ENCODE measurements at regions not wholly inside any gene's neighbourhood (a gene's known extent, or its start where the extent isn't known, plus 50 kb on each side); places are given as distances from the start of the nearest gene placed in this dataset.

DNA sequence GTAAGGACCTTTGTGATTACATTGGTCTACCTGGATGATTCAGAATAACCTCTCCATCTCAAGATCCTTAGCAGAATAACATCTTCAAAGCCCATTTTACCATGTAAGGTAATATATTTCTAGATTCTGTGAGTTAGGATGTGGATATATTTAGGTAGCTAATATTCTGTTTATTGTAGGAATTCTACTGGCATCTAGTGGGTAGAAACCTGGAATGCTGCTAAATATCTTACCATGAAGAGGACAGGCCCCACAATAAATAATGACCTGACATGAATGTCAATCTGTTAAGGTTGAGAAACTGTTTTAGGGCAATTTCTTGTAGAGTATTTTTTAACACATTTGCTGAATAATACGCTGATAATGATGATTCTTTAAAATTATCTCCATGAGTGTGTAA, 426.8 kb downstream of the MAN2A1 start:
- POLR2A ChIA-PET = no interaction called here
- TF ChIP-seq, protein P1, sequence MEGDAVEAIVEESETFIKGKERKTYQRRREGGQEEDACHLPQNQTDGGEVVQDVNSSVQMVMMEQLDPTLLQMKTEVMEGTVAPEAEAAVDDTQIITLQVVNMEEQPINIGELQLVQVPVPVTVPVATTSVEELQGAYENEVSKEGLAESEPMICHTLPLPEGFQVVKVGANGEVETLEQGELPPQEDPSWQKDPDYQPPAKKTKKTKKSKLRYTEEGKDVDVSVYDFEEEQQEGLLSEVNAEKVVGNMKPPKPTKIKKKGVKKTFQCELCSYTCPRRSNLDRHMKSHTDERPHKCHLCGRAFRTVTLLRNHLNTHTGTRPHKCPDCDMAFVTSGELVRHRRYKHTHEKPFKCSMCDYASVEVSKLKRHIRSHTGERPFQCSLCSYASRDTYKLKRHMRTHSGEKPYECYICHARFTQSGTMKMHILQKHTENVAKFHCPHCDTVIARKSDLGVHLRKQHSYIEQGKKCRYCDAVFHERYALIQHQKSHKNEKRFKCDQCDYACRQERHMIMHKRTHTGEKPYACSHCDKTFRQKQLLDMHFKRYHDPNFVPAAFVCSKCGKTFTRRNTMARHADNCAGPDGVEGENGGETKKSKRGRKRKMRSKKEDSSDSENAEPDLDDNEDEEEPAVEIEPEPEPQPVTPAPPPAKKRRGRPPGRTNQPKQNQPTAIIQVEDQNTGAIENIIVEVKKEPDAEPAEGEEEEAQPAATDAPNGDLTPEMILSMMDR (IDR thresholded peaks at IDR 0.05; ENCODE audit: insufficient read depth, low read length, missing control alignments) = no peak
- no peak for DNase-seq (ENCODE audit: low read depth, low spot score)
- no peak overlapping the region for H3K4me3 ChIP-seq (ENCODE audit: low read depth, low read length)
- CTCF ChIA-PET = no interaction called here

DNA sequence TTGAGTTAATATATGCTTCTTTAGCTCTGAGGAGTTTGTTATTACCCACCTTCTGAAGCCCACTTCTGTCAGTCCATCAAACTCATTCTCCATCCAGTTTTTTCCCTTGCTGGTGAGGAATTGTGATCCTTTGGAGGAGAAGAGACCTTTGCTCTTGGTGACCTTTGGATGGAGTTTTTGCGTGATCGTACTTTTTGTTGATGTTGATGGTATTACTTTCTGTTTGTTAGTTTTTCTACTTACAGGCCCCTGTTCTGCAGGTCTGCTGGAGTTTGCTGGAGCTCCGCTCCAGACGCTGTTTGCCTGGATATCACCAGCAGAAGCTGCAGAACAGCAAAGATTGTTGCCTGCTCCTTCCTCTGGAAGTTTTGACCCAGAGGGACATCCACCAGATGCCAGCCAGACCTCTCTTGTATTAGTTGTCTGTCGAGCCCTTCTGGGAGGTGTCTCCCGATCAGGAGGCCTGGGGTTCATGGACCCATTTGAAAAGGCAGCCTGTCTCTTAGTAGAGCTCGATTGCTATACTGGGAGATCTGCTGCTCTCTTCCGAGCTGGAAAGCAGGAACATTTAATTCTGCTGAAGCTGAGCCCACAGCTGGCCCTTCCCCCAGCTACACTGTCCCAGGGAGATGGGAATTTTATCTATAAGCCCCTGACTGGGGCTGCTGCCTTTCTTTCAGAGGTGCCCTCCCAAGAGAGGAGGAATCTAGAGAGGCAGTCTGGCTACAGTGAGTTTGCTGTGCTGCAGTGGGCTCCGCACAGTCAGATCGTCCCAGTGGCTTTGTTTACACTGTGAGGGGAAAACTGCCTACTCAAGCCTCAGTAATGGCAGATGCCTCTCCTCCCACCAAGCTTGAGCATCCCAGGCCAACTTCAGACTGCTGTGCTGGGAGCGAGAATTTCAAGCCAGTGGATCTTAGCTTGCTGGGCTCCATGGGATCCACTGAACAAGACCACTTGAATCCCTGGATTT, 445.5 kb downstream of the MAN2A1 start:
- no peak for DNase-seq (ENCODE audit: low read depth, low spot score)
- TF ChIP-seq, protein P1 (IDR thresholded peaks at IDR 0.05; ENCODE audit: insufficient read depth, low read length, missing control alignments) = no peak
- POLR2A ChIA-PET = no interaction called here
- no peak overlapping the region for H3K4me3 ChIP-seq (ENCODE audit: low read depth, low read length)
- CTCF ChIA-PET = no interaction called here

DNA sequence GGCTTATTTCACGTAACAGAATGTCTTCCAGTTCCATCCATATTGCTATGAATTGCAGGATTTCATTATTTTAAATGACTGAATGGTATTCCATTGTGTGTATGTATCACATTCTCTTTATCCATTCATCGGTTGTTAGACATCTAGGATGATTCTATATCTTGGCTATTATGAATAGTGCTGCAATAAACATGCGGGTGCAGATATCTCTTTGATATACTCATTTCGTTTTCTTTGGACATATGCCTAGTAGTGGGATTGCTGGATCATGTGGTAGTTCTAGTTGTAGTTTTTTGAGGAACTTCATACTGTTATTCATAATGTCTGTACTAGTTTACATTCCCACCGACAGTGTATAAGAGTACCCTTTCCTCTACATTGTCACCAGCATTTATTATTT, 460.5 kb downstream of the MAN2A1 start:
- ChIA-PET CTCF (no interaction called here), POLR2A (interaction anchor here (0.6 kb wide), 1 partner anchor 44 kb away, joined by 4 read pairs; no protein-coding TSS in a partner anchor)
- peak; percentile 51 for DNase-seq (ENCODE audit: low read depth, low spot score)
- no peak overlapping the region for H3K4me3 ChIP-seq (ENCODE audit: low read depth, low read length)
- TF ChIP-seq, protein P1 (IDR thresholded peaks at IDR 0.05; ENCODE audit: insufficient read depth, low read length, missing control alignments) = no peak

DNA sequence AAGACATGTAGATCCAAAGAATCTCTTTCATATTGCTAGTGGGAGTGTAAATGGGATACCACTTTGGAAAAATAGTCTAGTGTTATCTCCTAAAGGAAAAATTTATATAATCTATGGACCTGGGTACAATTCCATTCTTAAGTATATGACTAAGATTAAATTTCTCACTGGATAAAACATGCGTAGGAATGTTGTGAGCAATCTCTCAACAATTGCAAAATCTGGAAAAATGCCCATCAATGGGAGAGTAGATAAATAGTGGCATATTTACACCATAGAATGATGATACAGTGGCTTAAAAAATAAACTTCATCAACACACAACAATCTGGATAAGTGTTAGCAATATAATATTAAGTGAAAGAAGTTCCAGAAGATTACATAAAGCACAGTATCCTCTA, 469.5 kb downstream of the MAN2A1 start:
- CTCF ChIA-PET = no interaction called here
- H3K4me3 ChIP-seq (ENCODE audit: low read depth, low read length) = no peak overlapping the region
- DNase-seq (ENCODE audit: low read depth, low spot score) = peak; percentile 23
- POLR2A ChIA-PET = no interaction called here
- TF ChIP-seq, protein P1 (IDR thresholded peaks at IDR 0.05; ENCODE audit: insufficient read depth, low read length, missing control alignments) = no peak

DNA sequence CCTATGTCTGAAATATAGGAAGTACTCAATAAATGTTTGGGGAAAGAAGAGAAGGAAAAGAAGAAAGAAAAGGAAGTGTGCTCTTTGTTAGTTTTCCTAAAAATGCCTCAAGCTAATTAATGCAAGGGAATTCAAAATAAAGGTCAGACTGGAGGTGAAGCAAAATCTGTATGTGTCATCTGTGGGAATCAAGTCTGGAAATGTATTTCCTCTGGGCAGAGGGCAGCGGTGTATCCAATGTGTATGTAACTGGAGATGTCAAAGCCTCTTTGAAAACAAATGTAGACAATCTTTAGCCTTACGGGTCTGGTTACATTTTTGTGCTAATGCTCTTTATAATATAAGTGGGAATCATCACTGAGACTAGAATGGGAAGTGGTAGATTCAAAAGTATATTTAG, 471.4 kb downstream of the MAN2A1 start:
- H3K4me3 ChIP-seq (ENCODE audit: low read depth, low read length) = no peak overlapping the region
- CTCF ChIA-PET = no interaction called here
- TF ChIP-seq, protein P1 (IDR thresholded peaks at IDR 0.05; ENCODE audit: insufficient read depth, low read length, missing control alignments) = no peak
- POLR2A ChIA-PET = no interaction called here
- DNase-seq (ENCODE audit: low read depth, low spot score) = no peak

DNA sequence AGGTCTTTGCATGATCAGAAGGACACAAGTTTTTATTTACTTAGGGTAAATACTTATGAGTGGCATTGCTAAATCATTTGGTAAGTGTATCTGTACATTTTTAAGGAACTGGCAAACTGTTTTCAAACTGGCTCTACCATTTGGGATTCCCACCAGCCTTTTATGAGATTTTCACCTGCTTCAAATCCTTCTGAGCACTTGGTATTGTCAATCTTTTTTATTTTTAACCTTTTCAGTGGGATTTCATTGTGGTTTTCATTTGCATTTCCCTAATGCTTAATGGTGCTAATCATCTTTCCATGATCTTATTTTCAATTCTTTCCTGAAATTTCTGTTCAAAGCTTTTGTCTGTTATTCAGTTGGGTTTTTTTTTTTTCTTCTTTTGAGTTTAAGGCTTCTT, 475.6 kb downstream of the MAN2A1 start:
- no peak for DNase-seq (ENCODE audit: low read depth, low spot score)
- CTCF ChIA-PET = no interaction called here
- no peak overlapping the region for H3K4me3 ChIP-seq (ENCODE audit: low read depth, low read length)
- TF ChIP-seq, protein P1 (IDR thresholded peaks at IDR 0.05; ENCODE audit: insufficient read depth, low read length, missing control alignments) = no peak
- POLR2A ChIA-PET = no interaction called here

All from AG04449 (cell line).